ENCODE measurements at regions not wholly inside any gene's neighbourhood (a gene's known extent, or its start where the extent isn't known, plus 50 kb on each side); places are given as distances from the start of the nearest gene placed in this dataset.
"Not testable (repeated sequence)": the region's sequence is repeated elsewhere in the genome, so short reads cannot be mapped to it uniquely, and the experiment has no call there.

GRCh38 chr9:26219961-26220360 lies 541.7 kb upstream of the TUSC1 start:
- no peak for TF ChIP-seq CTCF (IDR thresholded peaks at IDR 0.05; ENCODE audit: low read depth, low read length)
- DNase-seq (ENCODE audit: extremely low read depth, low read depth): no peak

DNA sequence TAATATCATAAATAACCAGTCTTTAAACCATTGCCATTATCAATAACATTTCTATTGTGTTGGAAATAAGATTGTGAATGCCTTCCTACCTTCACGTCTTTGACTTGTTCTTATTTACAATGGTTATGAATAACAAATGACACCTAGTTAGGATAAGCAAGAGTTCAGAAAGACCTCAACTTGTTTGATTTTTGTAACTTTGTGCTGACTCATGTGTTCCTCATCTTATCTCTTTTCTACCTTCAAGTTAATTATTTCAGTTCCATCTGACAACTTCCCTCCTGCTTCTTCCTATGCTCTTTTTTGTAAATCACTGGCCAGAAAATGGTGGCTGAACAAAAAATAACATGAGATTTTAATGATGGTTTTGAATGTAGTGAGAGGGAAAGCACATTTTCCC lies 538.5 kb upstream of the TUSC1 start:
- no peak for DNase-seq (ENCODE audit: extremely low read depth, low read depth)

GRCh38 chr9:26214713-26215444 lies 536.6 kb upstream of the TUSC1 start:
- not testable (repeated sequence) for DNase-seq (ENCODE audit: extremely low read depth, low read depth)

More for the DNA sequence above, 538.5 kb upstream of the TUSC1 start:
- no peak for TF ChIP-seq CTCF (IDR thresholded peaks at IDR 0.05; ENCODE audit: low read depth, low read length)

GRCh38 chr9:26210338-26210851 lies 532.2 kb upstream of the TUSC1 start:
- DNase-seq (ENCODE audit: extremely low read depth, low read depth): no peak
- no peak for TF ChIP-seq CTCF (IDR thresholded peaks at IDR 0.05; ENCODE audit: low read depth, low read length)

- TF ChIP-seq CTCF (IDR thresholded peaks at IDR 0.05; ENCODE audit: low read depth, low read length): no peak
- no peak for DNase-seq (ENCODE audit: extremely low read depth, low read depth)
Observed at GRCh38 chr9:26205261-26205660, 527.0 kb upstream of the TUSC1 start.

- no peak for DNase-seq (ENCODE audit: extremely low read depth, low read depth)
- TF ChIP-seq CTCF (IDR thresholded peaks at IDR 0.05; ENCODE audit: low read depth, low read length): no peak
Observed at GRCh38 chr9:26193237-26193636, 515.0 kb upstream of the TUSC1 start.

DNA sequence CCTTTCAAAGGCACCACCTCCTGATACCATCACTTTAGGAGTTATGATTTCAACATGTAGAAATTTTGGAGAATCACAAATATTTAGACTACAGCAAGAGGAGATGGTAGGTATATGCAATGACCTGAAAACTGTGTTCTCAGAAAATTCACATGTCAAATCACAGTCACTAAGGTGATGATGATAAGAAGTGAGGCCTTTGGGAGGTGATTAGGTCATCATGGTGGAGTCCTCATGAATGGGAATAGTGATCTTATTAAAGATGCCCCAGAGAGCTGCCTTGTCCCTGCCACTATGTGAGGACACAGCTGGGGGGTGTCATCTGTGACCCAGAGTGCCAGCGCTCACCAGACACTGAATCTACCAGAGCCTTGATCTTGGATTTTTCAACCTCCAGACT lies 513.5 kb upstream of the TUSC1 start:
- no peak for TF ChIP-seq CTCF (IDR thresholded peaks at IDR 0.05; ENCODE audit: low read depth, low read length)
- no peak for DNase-seq (ENCODE audit: extremely low read depth, low read depth)

DNA sequence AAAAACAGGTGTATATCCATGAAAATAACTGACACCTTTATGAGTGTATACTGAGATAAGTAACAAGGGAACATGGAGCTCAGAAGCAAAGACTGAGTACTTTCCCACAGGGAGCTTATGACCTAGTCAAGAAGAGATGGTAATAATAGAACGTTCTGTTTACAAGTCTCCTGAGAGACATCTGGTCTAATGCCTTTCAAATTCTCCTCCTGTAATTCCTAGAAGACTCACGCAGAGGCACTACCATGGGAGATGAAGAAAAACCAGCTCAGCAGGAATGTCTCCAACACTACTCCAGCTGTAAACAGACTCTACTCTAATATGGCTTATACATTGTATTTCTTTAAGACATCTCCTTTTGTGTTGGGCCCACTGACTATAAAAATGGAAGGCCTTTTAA lies 503.6 kb upstream of the TUSC1 start:
- TF ChIP-seq CTCF (IDR thresholded peaks at IDR 0.05; ENCODE audit: low read depth, low read length): no peak
- no peak for DNase-seq (ENCODE audit: extremely low read depth, low read depth)

Data from AG09319 (cell line).